Smooth muscle cell (in vitro differentiated cells): ENCODE measurements at regions not wholly inside any gene's neighbourhood (a gene's known extent, or its start where the extent isn't known, plus 50 kb on each side); places are given as distances from the start of the nearest gene placed in this dataset.

Experiments
- DNase-seq: peaks from one replicate; lab custom pipeline; 2025; ENCODE audit not compliant: unreplicated experiment; lab: John Stamatoyannopoulos, UW
- H2AFZ ChIP-seq: fragments of 200-600 bp; sonication (generic); 2 replicates; pipeline ENCODE4 v1.6.0; 2016; ENCODE audit warnings: antibody characterized with exemption, low read depth, mild to moderate bottlenecking
- H3F3A ChIP-seq: fragments of 200-600 bp; sonication (generic); 2 replicates; pipeline ENCODE4 v1.6.0; 2017; ENCODE audit warnings: antibody characterized with exemption, low read depth
- H3K27ac ChIP-seq: fragments of 200-600 bp; sonication (generic); 2 replicates; pipeline ENCODE4 v1.5.1; 2016; ENCODE audit warnings: low read depth, mild to moderate bottlenecking
- H3K27me3 ChIP-seq: fragments of 200-600 bp; sonication (generic); 2 replicates; pipeline ENCODE4 v1.6.1; 2016; ENCODE audit warnings: low read depth, mild to moderate bottlenecking
- H3K36me3 ChIP-seq: fragments of 200-600 bp; sonication (generic); 2 replicates; pipeline ENCODE4 v1.5.1; 2016; ENCODE audit warnings: low read depth
- H3K4me1 ChIP-seq: fragments of 200-600 bp; sonication (generic); 2 replicates; pipeline ENCODE4 v1.5.1; 2016; ENCODE audit warnings: low read depth
- H3K4me2 ChIP-seq: fragments of 200-600 bp; sonication (generic); 2 replicates; pipeline ENCODE4 v1.6.0; 2016; ENCODE audit warnings: mild to moderate bottlenecking
- H3K4me3 ChIP-seq: fragments of 200-600 bp; sonication (generic); 2 replicates; pipeline ENCODE4 v1.5.1; 2016; ENCODE audit warnings: mild to moderate bottlenecking
- H3K79me2 ChIP-seq: fragments of 200-600 bp; sonication (generic); 2 replicates; pipeline ENCODE4 v1.6.0; 2016; ENCODE audit warnings: low read depth, mild to moderate bottlenecking
- H3K9ac ChIP-seq: fragments of 200-600 bp; sonication (generic); 2 replicates; pipeline ENCODE4 v1.6.0; 2016; ENCODE audit warnings: low read depth
- H3K9me3 ChIP-seq: fragments of 200-600 bp; sonication (generic); replicated peaks from 2 replicates; pipeline ENCODE4 v1.5.1; 2016; ENCODE audit warnings: low read depth
- H4K20me1 ChIP-seq: fragments of 200-600 bp; sonication (generic); 2 replicates; pipeline ENCODE4 v1.6.0; 2016; ENCODE audit warnings: low read depth
- CTCF ChIP-seq: fragments of 200-600 bp; sonication (generic); IDR thresholded peaks from 2 replicates; pipeline ENCODE4 v1.5.1; 2017; ENCODE audit warnings: borderline replicate concordance, mild to moderate bottlenecking, antibody characterized with exemption; ENCODE audit not compliant: insufficient read depth, poor library complexity, severe bottlenecking
- WGBS: methylation state at CpG from one replicate; pipeline ENCODE4 v1.1.7; 2016; ENCODE audit warnings: low lambda C conversion rate; 5-methylcytosine and 5-hydroxymethylcytosine counted together

GRCh38 chr6:2471472-2471871 lies 226.1 kb upstream of the GMDS start:
- Histone ChIP-seq H3K9ac (no peak overlapping the region), H3F3A (no peaks in the 10 kb centered on the region), H4K20me1 (no peaks in the 10 kb centered on the region), H3K79me2 (no peaks in the 10 kb centered on the region), H3K4me3 (no peak overlapping the region), H3K27ac (no peak overlapping the region), H2AFZ (no peak overlapping the region), H3K27me3 (peaks cover 29% of the 10 kb centered on the region), H3K4me1 (no peaks in the 10 kb centered on the region), H3K4me2 (no peak overlapping the region), H3K36me3 (no peaks in the 10 kb centered on the region), H3K9me3 (no peaks in the 10 kb centered on the region)
- 96% methylated on average over 9 of the region's 9 CpGs for WGBS
- no peak for TF ChIP-seq CTCF
- DNase-seq, result no peak

- H3K36me3 ChIP-seq, result no peaks in the 10 kb centered on the region
- H3K27ac ChIP-seq, result no peak overlapping the region
- no peak overlapping the region for H2AFZ ChIP-seq
- no peaks in the 10 kb centered on the region for H3K9me3 ChIP-seq
- no peaks in the 10 kb centered on the region for H3K4me1 ChIP-seq
- peaks cover 29% of the 10 kb centered on the region for H3K27me3 ChIP-seq
- no peak for TF ChIP-seq CTCF
- no peak for DNase-seq
- no peak overlapping the region for H3K9ac ChIP-seq
- H3K79me2 ChIP-seq, result no peaks in the 10 kb centered on the region
- H4K20me1 ChIP-seq, result no peaks in the 10 kb centered on the region
- H3F3A ChIP-seq, result no peaks in the 10 kb centered on the region
- 95% methylated on average over 8 of the region's 8 CpGs for WGBS
- no peak overlapping the region for H3K4me3 ChIP-seq
- no peak overlapping the region for H3K4me2 ChIP-seq
Measured at GRCh38 chr6:2469428-2469827, 224.0 kb upstream of the GMDS start.

DNA sequence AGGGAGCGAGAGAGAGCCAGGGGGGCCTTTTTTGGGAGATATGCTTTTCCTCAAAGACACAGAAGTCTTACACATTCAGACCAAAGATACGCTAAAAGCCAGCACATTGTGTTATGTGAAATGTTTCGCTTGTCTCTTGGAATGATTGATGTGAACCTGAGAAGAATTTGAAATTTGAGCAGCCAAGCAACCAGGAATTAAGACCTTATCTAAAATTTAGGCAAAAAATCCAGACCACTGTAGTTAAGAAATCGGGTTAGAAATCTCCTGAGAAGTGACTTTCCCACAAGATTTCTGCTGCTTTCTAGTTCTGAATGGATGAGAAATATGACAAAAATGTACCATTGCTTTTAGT lies 223.2 kb upstream of the GMDS start:
- Histone ChIP-seq H4K20me1 (no peaks in the 10 kb centered on the region), H3K9ac (no peak overlapping the region), H3K4me3 (no peak overlapping the region), H3K27me3 (peaks cover 29% of the 10 kb centered on the region), H3K9me3 (no peaks in the 10 kb centered on the region), H3K4me1 (no peaks in the 10 kb centered on the region), H3K36me3 (no peaks in the 10 kb centered on the region), H3K27ac (no peak overlapping the region), H3K4me2 (no peak overlapping the region), H2AFZ (no peak overlapping the region), H3K79me2 (no peaks in the 10 kb centered on the region), H3F3A (no peaks in the 10 kb centered on the region)
- no peak for DNase-seq
- TF ChIP-seq CTCF, result no peak
- 44% methylated on average over 3 of the region's 4 CpGs for WGBS

GRCh38 chr6:2467929-2468600 lies 222.7 kb upstream of the GMDS start:
- Histone ChIP-seq H2AFZ (no peak overlapping the region), H3K4me2 (no peak overlapping the region), H3K9me3 (no peaks in the 10 kb centered on the region), H3K4me3 (no peak overlapping the region), H4K20me1 (no peaks in the 10 kb centered on the region), H3K4me1 (no peaks in the 10 kb centered on the region), H3K9ac (no peak overlapping the region), H3K27ac (no peak overlapping the region), H3K36me3 (no peaks in the 10 kb centered on the region), H3K79me2 (no peaks in the 10 kb centered on the region), H3K27me3 (peaks cover 29% of the 10 kb centered on the region), H3F3A (no peaks in the 10 kb centered on the region)
- no peak for DNase-seq
- WGBS, result 25% methylated on average over 5 of the region's 6 CpGs
- TF ChIP-seq CTCF, result no peak
